Femur (tissue), 1 donor: ENCODE measurements at regions not wholly inside any gene's neighbourhood (a gene's known extent, or its start where the extent isn't known, plus 50 kb on each side); places are given as distances from the start of the nearest gene placed in this dataset.

Source experiments
- DNase-seq: peaks from one replicate; pipeline ENCODE4 v3.0.0-alpha.2; 2017

- DNase-seq = no peak
Observed at GRCh38 chr12:71009430-71010142, 89.0 kb upstream of the PTPRR start.

GRCh38 chr12:71008616-71009015, 88.1 kb upstream of the PTPRR start:
- DNase-seq = no peak

GRCh38 chr12:71007781-71008404, 87.4 kb upstream of the PTPRR start:
- no peak for DNase-seq

GRCh38 chr12:71007020-71007419, 86.5 kb upstream of the PTPRR start:
- DNase-seq = no peak

GRCh38 chr12:71005166-71005565, 84.6 kb upstream of the PTPRR start:
- no peak for DNase-seq

- no peak for DNase-seq
Observed at GRCh38 chr12:71004578-71004977, 84.0 kb upstream of the PTPRR start.

- DNase-seq = no peak
Observed at GRCh38 chr12:71000748-71001147, 80.2 kb upstream of the PTPRR start.

GRCh38 chr12:71000255-71000654, 79.7 kb upstream of the PTPRR start:
- no peak for DNase-seq

GRCh38 chr12:70994217-70994788, 73.8 kb upstream of the PTPRR start:
- no peak for DNase-seq

- DNase-seq = no peak
Observed at GRCh38 chr12:70989232-70989631, 68.7 kb upstream of the PTPRR start.

- DNase-seq = no peak
Observed at GRCh38 chr12:70985850-70986249, 65.3 kb upstream of the PTPRR start.

- DNase-seq = no peak
Observed at GRCh38 chr12:70983692-70984091, 63.2 kb upstream of the PTPRR start.

GRCh38 chr12:70982991-70983390, 62.5 kb upstream of the PTPRR start:
- DNase-seq = no peak

GRCh38 chr12:70982286-70982685, 61.7 kb upstream of the PTPRR start:
- DNase-seq = no peak

GRCh38 chr12:70971001-70971794, 50.7 kb upstream of the PTPRR start:
- DNase-seq = no peak
